Thyroid gland (tissue), 4 donors: ENCODE measurements at regions not wholly inside any gene's neighbourhood (a gene's known extent, or its start where the extent isn't known, plus 50 kb on each side); places are given as distances from the start of the nearest gene placed in this dataset.

Experiments
- DNase-seq, 2 donors: peaks; one replicate each; pipeline ENCODE4 v3.0.0-alpha.2; 2019
- H3K27ac ChIP-seq, 3 donors: fragments of 200-600 bp; sonication (generic); 1 replicate in 2 of 3; 2 replicates in 1 of 3; pipeline ENCODE4 v1.5.1; 2016 to 2019; ENCODE audit warnings: mild to moderate bottlenecking in 1 of 3, moderate library complexity in 1 of 3
- H3K27me3 ChIP-seq: fragments of 200-600 bp; sonication (generic); one replicate; pipeline ENCODE4 v1.5.1; 2019
- H3K36me3 ChIP-seq, 2 donors: fragments of 200-600 bp; sonication (generic); one replicate each; pipeline ENCODE4 v1.5.1; 2016 to 2019
- H3K4me1 ChIP-seq, 2 donors: fragments of 200-600 bp; sonication (generic); one replicate each; pipeline ENCODE4 v1.5.1; 2017 to 2019
- H3K4me3 ChIP-seq, 3 donors: fragments of 200-600 bp; sonication (generic); replicated peaks in 1 of 3; 1 replicate in 2 of 3; 2 replicates in 1 of 3; pipeline ENCODE4 v1.5.1; 2016; ENCODE audit warnings: mild to moderate bottlenecking in 1 of 3
- H3K9me3 ChIP-seq: fragments of 200-600 bp; sonication (generic); one replicate; pipeline ENCODE4 v1.5.1; 2017
- POLR2A ChIP-seq, 2 donors: fragments of 450-650 bp; IDR thresholded peaks; one replicate each; pipeline ENCODE4 v1.6.1; 2017; ENCODE audit warnings: antibody characterized with exemption in 2 of 2, mild to moderate bottlenecking in 2 of 2, moderate library complexity in 1 of 2
- WGBS, 2 donors: methylation state at CpG; one replicate each; pipeline ENCODE4 v1.1.5; 2017; 5-methylcytosine and 5-hydroxymethylcytosine counted together
- intact Hi-C: fragments of 100-400 bp; cut with DNase I; formaldehyde crosslinking; loops from one replicate; pipeline ENCODE4 v1.15.1; 2023
- TF ChIP-seq, protein P1 (sequence below), 6 experiments: fragments of 200-600 bp in 3 of 6; fragments of 450-650 bp in 3 of 6; sonication (generic) in 3 of 6; IDR thresholded peaks; one replicate each; pipeline ENCODE4 v1.5.1; 2016 to 2019; ENCODE audit warnings: antibody characterized with exemption in 6 of 6, mild to moderate bottlenecking in 2 of 6, inconsistent platforms in 1 of 6, moderate library complexity in 1 of 6

DNA sequence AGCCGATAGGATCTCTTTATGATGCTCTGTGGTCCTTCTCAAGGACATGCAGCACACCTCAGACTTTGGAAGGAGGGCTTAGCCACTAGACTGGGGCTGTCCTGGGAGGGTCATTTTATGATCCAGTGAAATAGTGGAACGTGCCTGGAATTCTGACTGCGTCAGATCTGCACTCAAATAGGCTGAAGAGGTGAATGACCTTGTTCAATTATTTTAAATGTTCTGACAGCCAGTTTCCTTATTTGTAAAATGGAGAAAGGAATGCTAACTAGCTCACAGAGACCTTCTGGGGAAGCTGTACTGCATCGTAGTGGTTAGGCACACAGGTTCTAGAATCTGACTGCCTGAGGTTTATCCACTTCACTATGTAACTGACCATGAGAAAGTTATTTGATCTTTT lies 587.5 kb downstream of the MAFB start:
- intact Hi-C loops: no loop called here
- Histone ChIP-seq H3K27ac (no peak overlapping the region), H3K27me3 (no peaks in the 10 kb centered on the region), H3K4me3 (no peak overlapping the region), H3K4me1 (no peaks in the 10 kb centered on the region), H3K9me3 (no peaks in the 10 kb centered on the region), H3K36me3 (no peaks in the 10 kb centered on the region)
- no peak for DNase-seq
- no peak for TF ChIP-seq POLR2A (IDR thresholded peaks at IDR 0.05)
- TF ChIP-seq, protein P1, sequence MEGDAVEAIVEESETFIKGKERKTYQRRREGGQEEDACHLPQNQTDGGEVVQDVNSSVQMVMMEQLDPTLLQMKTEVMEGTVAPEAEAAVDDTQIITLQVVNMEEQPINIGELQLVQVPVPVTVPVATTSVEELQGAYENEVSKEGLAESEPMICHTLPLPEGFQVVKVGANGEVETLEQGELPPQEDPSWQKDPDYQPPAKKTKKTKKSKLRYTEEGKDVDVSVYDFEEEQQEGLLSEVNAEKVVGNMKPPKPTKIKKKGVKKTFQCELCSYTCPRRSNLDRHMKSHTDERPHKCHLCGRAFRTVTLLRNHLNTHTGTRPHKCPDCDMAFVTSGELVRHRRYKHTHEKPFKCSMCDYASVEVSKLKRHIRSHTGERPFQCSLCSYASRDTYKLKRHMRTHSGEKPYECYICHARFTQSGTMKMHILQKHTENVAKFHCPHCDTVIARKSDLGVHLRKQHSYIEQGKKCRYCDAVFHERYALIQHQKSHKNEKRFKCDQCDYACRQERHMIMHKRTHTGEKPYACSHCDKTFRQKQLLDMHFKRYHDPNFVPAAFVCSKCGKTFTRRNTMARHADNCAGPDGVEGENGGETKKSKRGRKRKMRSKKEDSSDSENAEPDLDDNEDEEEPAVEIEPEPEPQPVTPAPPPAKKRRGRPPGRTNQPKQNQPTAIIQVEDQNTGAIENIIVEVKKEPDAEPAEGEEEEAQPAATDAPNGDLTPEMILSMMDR (IDR thresholded peaks at IDR 0.05): no peak
- WGBS, 2 donors: 77 to 88% methylated on average over 4 of the region's 4 CpGs

DNA sequence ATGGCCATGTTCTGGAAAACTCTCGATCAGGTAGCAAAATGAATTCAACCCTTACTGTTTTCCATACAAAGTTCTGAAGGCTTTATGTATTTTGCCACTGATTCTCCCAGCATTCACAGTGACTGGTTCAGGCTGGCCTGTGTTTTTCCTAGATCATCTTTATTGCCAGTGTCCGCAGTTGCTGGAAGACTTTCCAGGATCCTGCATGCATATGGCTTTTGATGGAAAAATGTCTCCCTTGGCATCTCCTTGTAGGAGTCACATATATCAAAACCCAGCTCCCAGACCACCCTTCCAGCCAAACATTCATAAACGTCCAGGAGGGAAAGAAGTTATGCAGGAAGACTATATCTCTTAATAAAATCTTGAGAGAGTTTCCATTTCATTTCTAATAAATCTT lies 588.8 kb downstream of the MAFB start:
- no peak for TF ChIP-seq POLR2A (IDR thresholded peaks at IDR 0.05)
- TF ChIP-seq, protein P1 (IDR thresholded peaks at IDR 0.05): no peak
- Histone ChIP-seq H3K4me3 (no peak overlapping the region), H3K9me3 (no peaks in the 10 kb centered on the region), H3K27me3 (no peaks in the 10 kb centered on the region), H3K4me1 (no peaks in the 10 kb centered on the region), H3K36me3 (no peaks in the 10 kb centered on the region), H3K27ac (no peak overlapping the region)
- intact Hi-C loops: no loop called here
- DNase-seq: no peak
- 79 to 85% methylated on average over 3 of the region's 3 CpGs for whole genome bisulfite sequencing, 2 donors

DNA sequence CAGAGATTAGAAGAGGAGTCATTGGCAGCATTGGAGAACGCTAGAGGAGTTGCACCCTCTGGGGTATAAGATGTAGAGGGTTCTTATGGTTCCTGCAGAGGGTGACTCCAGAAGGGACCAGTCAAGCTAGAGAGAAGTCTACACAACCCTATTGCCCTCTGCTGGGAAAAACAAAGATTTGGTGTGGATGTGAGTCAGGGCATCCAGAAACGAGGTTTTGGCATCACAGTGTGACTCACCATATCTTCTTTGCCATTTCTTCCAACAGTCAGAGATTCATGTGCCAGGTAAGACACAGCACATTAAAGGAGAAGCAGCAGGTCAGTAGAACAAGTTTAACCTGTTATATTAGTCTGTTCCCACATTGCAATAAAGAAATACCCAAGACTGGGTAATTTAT lies 598.8 kb downstream of the MAFB start:
- Histone ChIP-seq H3K4me1 (no peaks in the 10 kb centered on the region), H3K27ac (no peak overlapping the region), H3K4me3 (no peak overlapping the region), H3K36me3 (no peaks in the 10 kb centered on the region), H3K27me3 (no peaks in the 10 kb centered on the region), H3K9me3 (no peaks in the 10 kb centered on the region)
- WGBS, 2 donors: 65 to 78% methylated on average over 2 of the region's 2 CpGs
- intact Hi-C loops: no loop called here
- TF ChIP-seq, protein P1 (IDR thresholded peaks at IDR 0.05): no peak
- no peak for TF ChIP-seq POLR2A (IDR thresholded peaks at IDR 0.05)
- DNase-seq: no peak

DNA sequence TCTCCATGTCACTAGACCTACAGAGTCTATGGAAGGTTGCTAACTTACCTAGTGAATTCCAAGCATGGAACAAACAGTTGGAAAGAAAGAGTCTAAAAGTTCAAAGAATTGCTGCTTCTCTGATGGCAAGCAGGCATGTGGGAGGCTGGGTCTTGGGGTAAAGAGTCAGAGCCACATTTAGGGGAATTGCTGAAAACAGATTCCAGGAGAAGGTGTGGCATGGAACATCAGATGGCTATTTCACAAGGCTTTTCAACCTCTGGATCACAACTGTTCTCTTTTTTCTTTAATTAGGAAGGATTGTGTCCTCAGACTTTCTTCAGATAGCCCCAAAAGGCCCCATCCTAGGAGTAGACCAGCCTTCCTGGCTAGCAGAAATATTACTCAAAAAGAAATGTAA lies 601.5 kb downstream of the MAFB start:
- intact Hi-C loops: no loop called here
- Histone ChIP-seq H3K27me3 (no peaks in the 10 kb centered on the region), H3K27ac (no peak overlapping the region), H3K4me3 (no peak overlapping the region), H3K9me3 (no peaks in the 10 kb centered on the region), H3K4me1 (no peaks in the 10 kb centered on the region), H3K36me3 (no peaks in the 10 kb centered on the region)
- DNase-seq: no peak
- no peak for TF ChIP-seq POLR2A (IDR thresholded peaks at IDR 0.05)
- TF ChIP-seq, protein P1 (IDR thresholded peaks at IDR 0.05): no peak

DNA sequence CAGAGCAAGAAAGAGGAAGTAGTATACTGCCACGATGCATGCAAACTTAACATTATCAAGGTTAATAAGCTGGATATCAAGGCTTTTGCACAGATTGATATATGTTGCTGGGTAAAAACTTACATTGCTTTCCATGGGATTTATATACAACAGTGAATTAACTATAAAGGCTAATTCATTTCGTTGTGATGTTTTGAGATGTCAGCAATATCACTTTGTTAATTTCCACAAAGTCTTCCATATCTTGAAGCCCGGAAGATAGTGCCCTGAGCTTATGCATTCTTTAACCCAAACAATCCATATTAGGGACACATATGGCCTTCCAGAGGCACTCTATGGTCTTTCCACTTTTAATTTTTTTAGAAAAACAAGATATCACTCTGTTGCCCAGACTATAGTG lies 603.5 kb downstream of the MAFB start:
- no peak for DNase-seq
- Histone ChIP-seq H3K4me3 (no peak overlapping the region), H3K36me3 (no peaks in the 10 kb centered on the region), H3K27ac (no peak overlapping the region), H3K4me1 (no peaks in the 10 kb centered on the region), H3K27me3 (no peaks in the 10 kb centered on the region), H3K9me3 (no peaks in the 10 kb centered on the region)
- intact Hi-C loops: no loop called here
- TF ChIP-seq POLR2A (IDR thresholded peaks at IDR 0.05): no peak
- TF ChIP-seq, protein P1 (IDR thresholded peaks at IDR 0.05): no peak
- 86 to 91% methylated on average over 3 of the region's 3 CpGs for WGBS, 2 donors
